Hypothalamus (tissue), 51 donors: ENCODE measurements at regions not wholly inside any gene's neighbourhood (a gene's known extent, or its start where the extent isn't known, plus 50 kb on each side); places are given as distances from the start of the nearest gene placed in this dataset.

Experiments used
- DNase-seq, 51 donors: peaks; one replicate each; lab custom pipeline; 2025; lab: John Stamatoyannopoulos, UW

GRCh38 chr18:72601944-72602343 lies 57.8 kb upstream of the CBLN2 start:
- DNase-seq, result no peak

- no peak for DNase-seq
These were observed 57.3 kb upstream of the CBLN2 start for GRCh38 chr18:72601481-72601880.
